ENCODE measurements at regions not wholly inside any gene's neighbourhood (a gene's known extent, or its start where the extent isn't known, plus 50 kb on each side); places are given as distances from the start of the nearest gene placed in this dataset.

DNA sequence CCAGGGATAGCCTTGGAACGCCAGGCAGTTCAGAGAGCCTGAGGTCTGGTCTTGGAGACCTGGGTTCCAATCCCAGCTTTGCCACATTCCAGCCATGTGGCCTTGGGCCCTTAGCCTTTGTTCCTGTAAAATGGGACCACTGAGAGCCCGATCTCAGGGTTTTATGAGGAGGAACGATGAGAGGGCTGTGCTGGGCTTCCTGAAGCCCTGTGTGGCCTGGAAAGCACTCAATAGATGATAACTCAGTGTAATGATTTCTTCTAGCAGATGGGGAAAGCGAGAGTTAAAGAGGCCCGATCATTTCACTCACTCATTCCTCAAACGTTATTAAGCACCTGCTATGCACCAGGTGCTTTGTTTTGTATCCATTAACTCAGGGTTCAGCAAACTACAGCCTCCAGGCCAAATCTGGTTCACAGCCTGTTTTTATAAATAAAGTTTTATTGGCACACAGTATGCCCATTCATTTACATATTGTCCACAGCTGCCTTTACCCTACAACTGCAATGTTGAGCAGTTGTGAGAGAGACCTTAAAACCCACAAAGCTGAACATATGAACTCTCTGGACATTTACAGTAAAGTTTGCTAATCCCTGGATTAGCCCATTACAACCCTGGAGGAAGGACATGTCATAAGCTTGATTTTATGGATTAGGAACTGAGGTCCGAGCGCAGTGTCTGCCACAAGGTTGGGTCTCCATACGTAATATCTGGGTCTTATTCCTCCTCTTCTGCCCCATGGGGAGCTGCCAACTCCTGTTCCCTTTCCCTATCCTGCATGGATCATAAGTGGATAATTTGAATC lies 90.4 kb downstream of the CEBPB start:
- ATAC-seq (no peak), DNase-seq (no peak)
- no peak overlapping the region for H3K4me3 ChIP-seq (ENCODE audit: low read length)
- intact Hi-C loops (cut with micrococcal nuclease) = no loop called here
- H3K4me1 ChIP-seq (ENCODE audit: control insufficient read depth, insufficient read depth, low read length) = peaks cover 40% of the 10 kb centered on the region
- no peaks in the 10 kb centered on the region for H3K9me3 ChIP-seq (ENCODE audit: control insufficient read depth, insufficient read depth, low read length)
- Mint-ChIP-seq H3K4me3 (no peak overlapping the region), H3K27ac (no peak overlapping the region), H3K27me3 (ENCODE audit: low read depth in 2 of 2) (peaks cover 32 to 46% of the 10 kb centered on the region in 2 donors), H3K4me1 (peaks cover 10 to 31% of the 10 kb centered on the region in 2 donors), H3K9me3 (no peaks in the 10 kb centered on the region), H3K36me3 (no peaks in the 10 kb centered on the region)
- TF ChIP-seq CTCF (IDR thresholded peaks at IDR 0.05) = no peak
- peaks cover 4% of the 10 kb centered on the region for H3K27me3 ChIP-seq (ENCODE audit: control insufficient read depth, insufficient read depth, low read length)
- H3K36me3 ChIP-seq (ENCODE audit: control insufficient read depth, insufficient read depth, low read length) = no peaks in the 10 kb centered on the region
- H3K27ac ChIP-seq (ENCODE audit: low read length) = no peak overlapping the region
- WGBS (ENCODE audit: insufficient coverage) = 90% methylated on average over 9 of the region's 9 CpGs

GRCh38 chr20:50281831-50282591 lies 91.4 kb downstream of the CEBPB start:
- ATAC-seq (no peak), DNase-seq (peak in 1 of 2 donors; percentile 32)
- Mint-ChIP-seq H3K9me3 (no peaks in the 10 kb centered on the region), H3K36me3 (no peaks in the 10 kb centered on the region), H3K4me1 (peaks cover 9 to 29% of the 10 kb centered on the region in 2 donors), H3K27me3 (ENCODE audit: low read depth in 2 of 2) (peaks cover 33 to 48% of the 10 kb centered on the region in 2 donors), H3K27ac (no peak overlapping the region), H3K4me3 (no peak overlapping the region)
- H3K36me3 ChIP-seq (ENCODE audit: control insufficient read depth, insufficient read depth, low read length) = no peaks in the 10 kb centered on the region
- no peak overlapping the region for H3K27ac ChIP-seq (ENCODE audit: low read length)
- WGBS (ENCODE audit: insufficient coverage) = 80% methylated on average over 22 of the region's 22 CpGs
- peaks cover 32% of the 10 kb centered on the region for H3K4me1 ChIP-seq (ENCODE audit: control insufficient read depth, insufficient read depth, low read length)
- intact Hi-C loops (cut with micrococcal nuclease) = no loop called here
- H3K9me3 ChIP-seq (ENCODE audit: control insufficient read depth, insufficient read depth, low read length) = no peaks in the 10 kb centered on the region
- H3K4me3 ChIP-seq (ENCODE audit: low read length) = no peak overlapping the region
- TF ChIP-seq CTCF (IDR thresholded peaks at IDR 0.05) = no peak
- H3K27me3 ChIP-seq (ENCODE audit: control insufficient read depth, insufficient read depth, low read length) = peaks cover 7% of the 10 kb centered on the region

DNA sequence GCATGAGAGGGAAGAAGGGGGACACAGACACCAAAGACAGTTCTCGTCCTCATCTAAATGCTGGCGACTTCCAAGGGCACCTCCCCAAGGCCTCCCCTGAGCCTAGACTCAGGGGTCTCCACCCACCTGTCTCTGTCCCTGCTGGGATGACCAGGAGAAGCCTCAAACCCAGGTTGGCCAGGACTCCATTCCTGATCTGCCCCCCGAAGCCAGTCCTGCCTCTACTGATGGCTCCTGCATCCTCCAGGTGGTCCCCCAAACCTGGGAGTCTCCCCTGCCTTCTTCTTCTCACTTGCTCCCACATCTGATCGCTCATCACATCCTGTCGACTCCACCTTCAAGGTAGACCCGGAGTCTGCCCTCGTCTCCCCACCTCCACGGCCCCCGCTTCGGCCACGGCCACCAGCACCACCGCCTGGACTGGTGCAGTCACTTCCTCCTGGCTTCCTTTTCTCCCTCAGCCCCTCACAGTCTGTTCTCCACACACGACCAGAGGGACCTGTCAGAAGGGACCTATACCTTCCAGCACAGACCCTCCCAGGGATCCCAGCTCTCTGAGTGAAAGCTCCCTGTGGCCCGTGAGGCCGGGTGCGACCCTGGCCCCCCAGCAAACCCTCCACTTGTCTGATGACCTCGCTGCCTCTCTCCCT lies 92.1 kb downstream of the CEBPB start:
- H3K4me1 ChIP-seq (ENCODE audit: control insufficient read depth, insufficient read depth, low read length) = peaks cover 29% of the 10 kb centered on the region
- H3K36me3 ChIP-seq (ENCODE audit: control insufficient read depth, insufficient read depth, low read length) = no peaks in the 10 kb centered on the region
- Mint-ChIP-seq H3K27ac (peak overlapping the region in 1 of 2 donors; percentile 29), H3K4me1 (peaks cover 9 to 29% of the 10 kb centered on the region in 2 donors), H3K36me3 (no peaks in the 10 kb centered on the region), H3K9me3 (no peaks in the 10 kb centered on the region), H3K27me3 (ENCODE audit: low read depth in 2 of 2) (peaks cover 30 to 45% of the 10 kb centered on the region in 2 donors), H3K4me3 (no peak overlapping the region)
- DNase-seq = no peak
- no peak for TF ChIP-seq CTCF (IDR thresholded peaks at IDR 0.05)
- 45% methylated on average over 17 of the region's 17 CpGs for WGBS (ENCODE audit: insufficient coverage)
- no peaks in the 10 kb centered on the region for H3K9me3 ChIP-seq (ENCODE audit: control insufficient read depth, insufficient read depth, low read length)
- peaks cover 7% of the 10 kb centered on the region for H3K27me3 ChIP-seq (ENCODE audit: control insufficient read depth, insufficient read depth, low read length)
- no peak for ATAC-seq
- intact Hi-C loops (cut with micrococcal nuclease) = no loop called here
- H3K27ac ChIP-seq (ENCODE audit: low read length) = no peak overlapping the region
- no peak overlapping the region for H3K4me3 ChIP-seq (ENCODE audit: low read length)
